Limb (tissue), 2 donors: ENCODE measurements at regions not wholly inside any gene's neighbourhood (a gene's known extent, or its start where the extent isn't known, plus 50 kb on each side); places are given as distances from the start of the nearest gene placed in this dataset.

Experiments
- DNase-seq, 2 donors: peaks; one replicate each; pipeline ENCODE4 v3.0.0-alpha.2; 2016; ENCODE audit errors: extremely low spot score in 2 of 2

GRCh38 chr2:43034921-43035320 lies 191.5 kb downstream of the ZFP36L2 start:
- DNase-seq: peak in 1 of 2 donors; percentile 2

GRCh38 chr2:43034242-43034619 lies 192.2 kb downstream of the ZFP36L2 start:
- DNase-seq: peak in 1 of 2 donors; percentile 8

GRCh38 chr2:43033466-43034241 lies 192.8 kb downstream of the ZFP36L2 start:
- peak in 1 of 2 donors; percentile 10 for DNase-seq

- peak in 1 of 2 donors; percentile 33 for DNase-seq
Observed at GRCh38 chr2:43033016-43033270, 193.5 kb downstream of the ZFP36L2 start.

GRCh38 chr2:43032213-43033015 lies 194.0 kb downstream of the ZFP36L2 start:
- peak; percentile 79 to 82 for DNase-seq

- DNase-seq: peak in 1 of 2 donors; percentile 55
Observed at GRCh38 chr2:43031471-43032212, 194.8 kb downstream of the ZFP36L2 start.

- DNase-seq: peak in 1 of 2 donors; percentile 23
Observed at GRCh38 chr2:43030551-43031307, 195.7 kb downstream of the ZFP36L2 start.

GRCh38 chr2:43029186-43029585 lies 197.2 kb downstream of the ZFP36L2 start:
- DNase-seq: peak in 1 of 2 donors; percentile 7

- no peak for DNase-seq
Observed at GRCh38 chr2:43028188-43028587, 198.2 kb downstream of the ZFP36L2 start.

- DNase-seq: no peak
Observed at GRCh38 chr2:43027097-43027873, 199.1 kb downstream of the ZFP36L2 start.

- DNase-seq: no peak
Observed at GRCh38 chr2:43026426-43027096, 199.8 kb downstream of the ZFP36L2 start.

GRCh38 chr2:43025709-43026295 lies 200.6 kb downstream of the ZFP36L2 start:
- no peak for DNase-seq

GRCh38 chr2:43024515-43025011 lies 201.8 kb downstream of the ZFP36L2 start:
- DNase-seq: peak in 1 of 2 donors; percentile 82

GRCh38 chr2:43023791-43024514 lies 202.5 kb downstream of the ZFP36L2 start:
- no peak for DNase-seq

- DNase-seq: no peak
Observed at GRCh38 chr2:43022896-43023295, 203.5 kb downstream of the ZFP36L2 start.

GRCh38 chr2:43021791-43022509 lies 204.5 kb downstream of the ZFP36L2 start:
- DNase-seq: no peak

- DNase-seq: no peak
Observed at GRCh38 chr2:43020990-43021669, 205.3 kb downstream of the ZFP36L2 start.

GRCh38 chr2:43020296-43020695 lies 206.1 kb downstream of the ZFP36L2 start:
- no peak for DNase-seq
